ENCODE measurements at regions not wholly inside any gene's neighbourhood (a gene's known extent, or its start where the extent isn't known, plus 50 kb on each side); places are given as distances from the start of the nearest gene placed in this dataset.

GRCh38 chrX:150254909-150255308 is 108.2 kb upstream of the MAMLD1 start:
- TF ChIP-seq POLR2AphosphoS5 (IDR thresholded peaks at IDR 0.05; ENCODE audit: low read depth, low read length) = no peak
- TF ChIP-seq, protein P1, sequence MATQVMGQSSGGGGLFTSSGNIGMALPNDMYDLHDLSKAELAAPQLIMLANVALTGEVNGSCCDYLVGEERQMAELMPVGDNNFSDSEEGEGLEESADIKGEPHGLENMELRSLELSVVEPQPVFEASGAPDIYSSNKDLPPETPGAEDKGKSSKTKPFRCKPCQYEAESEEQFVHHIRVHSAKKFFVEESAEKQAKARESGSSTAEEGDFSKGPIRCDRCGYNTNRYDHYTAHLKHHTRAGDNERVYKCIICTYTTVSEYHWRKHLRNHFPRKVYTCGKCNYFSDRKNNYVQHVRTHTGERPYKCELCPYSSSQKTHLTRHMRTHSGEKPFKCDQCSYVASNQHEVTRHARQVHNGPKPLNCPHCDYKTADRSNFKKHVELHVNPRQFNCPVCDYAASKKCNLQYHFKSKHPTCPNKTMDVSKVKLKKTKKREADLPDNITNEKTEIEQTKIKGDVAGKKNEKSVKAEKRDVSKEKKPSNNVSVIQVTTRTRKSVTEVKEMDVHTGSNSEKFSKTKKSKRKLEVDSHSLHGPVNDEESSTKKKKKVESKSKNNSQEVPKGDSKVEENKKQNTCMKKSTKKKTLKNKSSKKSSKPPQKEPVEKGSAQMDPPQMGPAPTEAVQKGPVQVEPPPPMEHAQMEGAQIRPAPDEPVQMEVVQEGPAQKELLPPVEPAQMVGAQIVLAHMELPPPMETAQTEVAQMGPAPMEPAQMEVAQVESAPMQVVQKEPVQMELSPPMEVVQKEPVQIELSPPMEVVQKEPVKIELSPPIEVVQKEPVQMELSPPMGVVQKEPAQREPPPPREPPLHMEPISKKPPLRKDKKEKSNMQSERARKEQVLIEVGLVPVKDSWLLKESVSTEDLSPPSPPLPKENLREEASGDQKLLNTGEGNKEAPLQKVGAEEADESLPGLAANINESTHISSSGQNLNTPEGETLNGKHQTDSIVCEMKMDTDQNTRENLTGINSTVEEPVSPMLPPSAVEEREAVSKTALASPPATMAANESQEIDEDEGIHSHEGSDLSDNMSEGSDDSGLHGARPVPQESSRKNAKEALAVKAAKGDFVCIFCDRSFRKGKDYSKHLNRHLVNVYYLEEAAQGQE (IDR thresholded peaks at IDR 0.05; ENCODE audit: insufficient read depth in 1 of 2, low read depth in 2 of 2, low read length in 1 of 2) = no peak

Measured in Panc1 (cell line).